ENCODE measurements at regions not wholly inside any gene's neighbourhood (a gene's known extent, or its start where the extent isn't known, plus 50 kb on each side); places are given as distances from the start of the nearest gene placed in this dataset.
"Not testable (repeated sequence)": the region's sequence is repeated elsewhere in the genome, so short reads cannot be mapped to it uniquely, and the experiment has no call there.

GRCh38 chr9:94449486-94449885, 105.4 kb upstream of the PCAT7 start:
- Histone ChIP-seq H3K4me1 (peaks cover 0 to 9% (median 0%) of the 10 kb centered on the region in 4 donors), H3K36me3 (peaks cover 0 to 82% (median 25%) of the 10 kb centered on the region in 4 donors), H3K9me3 (no peaks in the 10 kb centered on the region), H3K27me3 (no peaks in the 10 kb centered on the region), H3K4me3 (no peak overlapping the region), H3K27ac (no peak overlapping the region)
- TF ChIP-seq CTCF (IDR thresholded peaks at IDR 0.05) (no peak), POLR2A (IDR thresholded peaks at IDR 0.05) (no peak), EP300 (IDR thresholded peaks at IDR 0.05) (no peak), POLR2AphosphoS5 (IDR thresholded peaks at IDR 0.05) (no peak)
- 94 to 98% methylated on average over 2 of the region's 2 CpGs for WGBS, 2 donors
- intact Hi-C loops (cut with DNase I) = no loop called here
- no peak for DNase-seq

DNA sequence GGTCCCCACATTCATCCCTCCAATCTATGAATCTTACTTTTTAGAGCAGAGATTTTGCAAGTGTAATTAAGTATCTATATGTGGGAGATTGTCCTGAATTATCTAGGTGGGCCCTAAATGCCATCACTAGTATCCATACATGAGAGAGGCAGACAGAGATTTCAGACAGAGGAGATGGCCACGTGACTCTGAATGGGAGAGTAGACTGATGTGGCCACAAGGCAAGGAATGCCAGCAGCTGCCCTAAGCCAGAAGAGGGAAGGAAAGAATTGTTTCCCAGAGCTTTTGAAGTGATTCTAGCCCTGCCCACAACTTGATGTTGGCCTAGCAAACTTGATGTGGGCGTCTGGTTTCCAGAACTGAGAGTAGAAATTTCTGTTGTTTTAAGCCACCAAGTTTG, 90.1 kb upstream of the PCAT7 start:
- H3K27me3 ChIP-seq = no peaks in the 10 kb centered on the region
- TF ChIP-seq EP300 (IDR thresholded peaks at IDR 0.05) (no peak), POLR2AphosphoS5 (IDR thresholded peaks at IDR 0.05) (no peak), CTCF (IDR thresholded peaks at IDR 0.05) (no peak), POLR2A (IDR thresholded peaks at IDR 0.05) (no peak)
- no peak overlapping the region for H3K27ac ChIP-seq
- H3K36me3 ChIP-seq = peaks cover 0 to 19% (median 6%) of the 10 kb centered on the region in 4 donors
- WGBS, 2 donors = 73 to 90% methylated on average over 2 of the region's 2 CpGs
- H3K4me3 ChIP-seq = no peak overlapping the region
- no peaks in the 10 kb centered on the region for H3K4me1 ChIP-seq
- intact Hi-C loops (cut with DNase I) = no loop called here
- H3K9me3 ChIP-seq = peaks cover 0 to 11% (median 4%) of the 10 kb centered on the region in 4 donors
- DNase-seq = no peak

DNA sequence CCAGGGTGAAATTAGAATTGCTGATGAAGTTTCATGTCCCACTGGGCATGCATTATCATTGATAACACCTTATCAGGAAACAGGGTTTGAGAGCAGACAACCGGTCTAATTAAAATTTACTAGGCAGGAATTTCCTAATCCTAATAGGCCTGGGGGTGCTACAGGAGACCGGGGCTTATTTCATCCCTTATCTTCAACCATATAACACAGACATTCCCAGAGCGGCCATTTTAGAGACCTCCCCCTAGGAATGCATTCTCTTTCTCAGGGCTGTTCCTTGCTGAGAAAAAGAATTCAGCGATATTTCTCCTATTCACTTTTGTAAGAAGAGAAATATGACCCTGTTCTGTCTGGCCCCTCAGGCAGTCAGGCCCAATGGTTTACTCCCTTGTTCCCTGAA, 82.8 kb upstream of the PCAT7 start:
- H3K4me1 ChIP-seq; H3K4me3 ChIP-seq; H3K36me3 ChIP-seq; intact Hi-C loops (cut with DNase I); H3K27me3 ChIP-seq; DNase-seq; H3K27ac ChIP-seq: not testable (repeated sequence)
- WGBS, 2 donors = 84 to 96% methylated on average over 4 of the region's 4 CpGs
- peaks cover 0 to 12% (median 7%) of the 10 kb centered on the region in 4 donors for H3K9me3 ChIP-seq

GRCh38 chr9:94472806-94473360, 82.0 kb upstream of the PCAT7 start:
- 89 to 95% methylated on average over 4 of the region's 4 CpGs for WGBS, 2 donors
- intact Hi-C loops (cut with DNase I) = no loop called here
- Histone ChIP-seq H3K27me3 (peaks cover 0 to 3% (median 0%) of the 10 kb centered on the region in 3 donors), H3K27ac (no peak overlapping the region), H3K4me3 (no peak overlapping the region), H3K4me1 (no peaks in the 10 kb centered on the region), H3K9me3 (peaks cover 0 to 9% (median 7%) of the 10 kb centered on the region in 4 donors), H3K36me3 (no peaks in the 10 kb centered on the region)
- TF ChIP-seq EP300 (IDR thresholded peaks at IDR 0.05) (no peak), CTCF (IDR thresholded peaks at IDR 0.05) (no peak), POLR2A (IDR thresholded peaks at IDR 0.05) (no peak), POLR2AphosphoS5 (IDR thresholded peaks at IDR 0.05) (no peak)
- no peak for DNase-seq

- 90 to 92% methylated on average over 29 of the region's 29 CpGs for WGBS, 2 donors
- intact Hi-C loops (cut with DNase I) = no loop called here
- H3K4me1 ChIP-seq = no peaks in the 10 kb centered on the region
These were observed 75.8 kb upstream of the PCAT7 start for GRCh38 chr9:94478755-94479730.

More at GRCh38 chr9:94478755-94479730, 75.8 kb upstream of the PCAT7 start:
- no peak for DNase-seq
- Histone ChIP-seq H3K36me3 (no peaks in the 10 kb centered on the region), H3K27me3 (peaks cover 0 to 3% (median 0%) of the 10 kb centered on the region in 3 donors), H3K4me3 (no peak overlapping the region), H3K27ac (no peak overlapping the region), H3K9me3 (no peaks in the 10 kb centered on the region)
- no peak for TF ChIP-seq POLR2AphosphoS5 (IDR thresholded peaks at IDR 0.05)
- TF ChIP-seq EP300 (IDR thresholded peaks at IDR 0.05) = no peak
- no peak for TF ChIP-seq POLR2A (IDR thresholded peaks at IDR 0.05)
- no peak for TF ChIP-seq CTCF (IDR thresholded peaks at IDR 0.05)

Data from sigmoid colon (tissue), 6 donors.